Hindlimb muscle (tissue), 1 donor: ENCODE measurements at regions not wholly inside any gene's neighbourhood (a gene's known extent, or its start where the extent isn't known, plus 50 kb on each side); places are given as distances from the start of the nearest gene placed in this dataset.
"Not testable (repeated sequence)": the region's sequence is repeated elsewhere in the genome, so short reads cannot be mapped to it uniquely, and the experiment has no call there.

Experiments used
- DNase-seq: peaks from one replicate; pipeline ENCODE4 v3.0.0-alpha.2; 2013

GRCh38 chr17:47066841-47067682 is 88.0 kb upstream of the RPRML start:
- peak; percentile 88 for DNase-seq

GRCh38 chr17:47066095-47066494 is 87.0 kb upstream of the RPRML start:
- DNase-seq: no peak

- DNase-seq: no peak
Measured at GRCh38 chr17:47064684-47065083, 85.6 kb upstream of the RPRML start.

GRCh38 chr17:47063475-47063874 is 84.4 kb upstream of the RPRML start:
- no peak for DNase-seq

- DNase-seq: not testable (repeated sequence)
Measured at GRCh38 chr17:47062851-47063250, 83.8 kb upstream of the RPRML start.

- DNase-seq: not testable (repeated sequence)
Measured at GRCh38 chr17:47060005-47060404, 81.0 kb upstream of the RPRML start.

GRCh38 chr17:47057830-47058229 is 78.8 kb upstream of the RPRML start:
- no peak for DNase-seq

GRCh38 chr17:47057279-47057678 is 78.2 kb upstream of the RPRML start:
- DNase-seq: not testable (repeated sequence)

GRCh38 chr17:47056687-47057086 is 77.6 kb upstream of the RPRML start:
- DNase-seq: not testable (repeated sequence)
